ENCODE measurements at regions not wholly inside any gene's neighbourhood (a gene's known extent, or its start where the extent isn't known, plus 50 kb on each side); places are given as distances from the start of the nearest gene placed in this dataset.
"Not testable (repeated sequence)": the region's sequence is repeated elsewhere in the genome, so short reads cannot be mapped to it uniquely, and the experiment has no call there.

DNA sequence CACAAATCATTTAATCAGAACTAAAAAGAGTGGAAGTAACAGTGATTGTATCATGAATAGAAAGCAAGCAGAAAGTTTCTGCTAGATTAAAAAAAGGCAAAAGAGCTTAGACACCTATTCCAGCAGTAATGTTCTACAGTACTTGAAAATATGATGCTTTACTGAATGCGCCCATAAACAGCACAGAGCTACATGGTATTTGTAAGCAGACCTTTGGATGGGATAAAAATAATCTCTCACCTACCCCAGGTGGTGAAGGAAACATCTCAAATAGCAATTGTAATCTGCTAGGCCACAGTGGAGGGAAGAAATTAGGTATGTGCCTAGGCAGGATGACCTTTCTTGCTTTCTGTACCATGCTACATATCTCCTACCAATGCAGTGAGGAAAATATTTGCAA is 280.9 kb upstream of the PRKX start:
- DNase-seq: no peak
- TF ChIP-seq, protein P1, sequence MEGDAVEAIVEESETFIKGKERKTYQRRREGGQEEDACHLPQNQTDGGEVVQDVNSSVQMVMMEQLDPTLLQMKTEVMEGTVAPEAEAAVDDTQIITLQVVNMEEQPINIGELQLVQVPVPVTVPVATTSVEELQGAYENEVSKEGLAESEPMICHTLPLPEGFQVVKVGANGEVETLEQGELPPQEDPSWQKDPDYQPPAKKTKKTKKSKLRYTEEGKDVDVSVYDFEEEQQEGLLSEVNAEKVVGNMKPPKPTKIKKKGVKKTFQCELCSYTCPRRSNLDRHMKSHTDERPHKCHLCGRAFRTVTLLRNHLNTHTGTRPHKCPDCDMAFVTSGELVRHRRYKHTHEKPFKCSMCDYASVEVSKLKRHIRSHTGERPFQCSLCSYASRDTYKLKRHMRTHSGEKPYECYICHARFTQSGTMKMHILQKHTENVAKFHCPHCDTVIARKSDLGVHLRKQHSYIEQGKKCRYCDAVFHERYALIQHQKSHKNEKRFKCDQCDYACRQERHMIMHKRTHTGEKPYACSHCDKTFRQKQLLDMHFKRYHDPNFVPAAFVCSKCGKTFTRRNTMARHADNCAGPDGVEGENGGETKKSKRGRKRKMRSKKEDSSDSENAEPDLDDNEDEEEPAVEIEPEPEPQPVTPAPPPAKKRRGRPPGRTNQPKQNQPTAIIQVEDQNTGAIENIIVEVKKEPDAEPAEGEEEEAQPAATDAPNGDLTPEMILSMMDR (IDR thresholded peaks at IDR 0.05): no peak
- no peaks in the 10 kb centered on the region for H3K36me3 ChIP-seq
- H3K4me3 ChIP-seq: no peak overlapping the region
- intact Hi-C loops (cut with DNase I; ENCODE audit: low total_unique reads): no loop called here
- no peak overlapping the region for H3K27ac ChIP-seq
- H3K9me3 ChIP-seq: no peaks in the 10 kb centered on the region
- no peaks in the 10 kb centered on the region for H3K4me1 ChIP-seq
- H3K27me3 ChIP-seq: no peaks in the 10 kb centered on the region

DNA sequence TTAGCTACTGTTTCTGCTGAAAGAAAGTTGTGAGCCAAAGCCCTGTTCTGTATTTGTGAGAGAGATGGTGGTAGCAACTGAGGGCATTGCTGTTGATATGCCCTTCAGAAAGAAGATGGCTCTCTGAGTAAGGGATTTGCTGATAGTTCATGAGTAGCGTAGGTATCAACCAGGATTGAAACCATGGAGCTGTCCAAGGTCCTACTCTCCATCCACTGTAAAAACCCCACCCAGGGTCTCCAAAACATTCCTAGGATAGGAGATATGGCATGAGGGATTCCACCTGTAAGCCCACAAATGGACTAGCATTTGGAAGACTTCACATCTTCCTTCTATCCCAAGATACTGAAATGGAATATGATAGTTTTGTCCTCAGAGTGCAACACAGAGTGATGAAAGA is 277.1 kb upstream of the PRKX start:
- intact Hi-C loops (cut with DNase I; ENCODE audit: low total_unique reads): no loop called here
- no peaks in the 10 kb centered on the region for H3K9me3 ChIP-seq
- no peaks in the 10 kb centered on the region for H3K4me1 ChIP-seq
- H3K36me3 ChIP-seq: no peaks in the 10 kb centered on the region
- H3K27ac ChIP-seq: no peak overlapping the region
- H3K27me3 ChIP-seq: no peaks in the 10 kb centered on the region
- TF ChIP-seq, protein P1 (IDR thresholded peaks at IDR 0.05): no peak
- DNase-seq: no peak
- no peak overlapping the region for H3K4me3 ChIP-seq

DNA sequence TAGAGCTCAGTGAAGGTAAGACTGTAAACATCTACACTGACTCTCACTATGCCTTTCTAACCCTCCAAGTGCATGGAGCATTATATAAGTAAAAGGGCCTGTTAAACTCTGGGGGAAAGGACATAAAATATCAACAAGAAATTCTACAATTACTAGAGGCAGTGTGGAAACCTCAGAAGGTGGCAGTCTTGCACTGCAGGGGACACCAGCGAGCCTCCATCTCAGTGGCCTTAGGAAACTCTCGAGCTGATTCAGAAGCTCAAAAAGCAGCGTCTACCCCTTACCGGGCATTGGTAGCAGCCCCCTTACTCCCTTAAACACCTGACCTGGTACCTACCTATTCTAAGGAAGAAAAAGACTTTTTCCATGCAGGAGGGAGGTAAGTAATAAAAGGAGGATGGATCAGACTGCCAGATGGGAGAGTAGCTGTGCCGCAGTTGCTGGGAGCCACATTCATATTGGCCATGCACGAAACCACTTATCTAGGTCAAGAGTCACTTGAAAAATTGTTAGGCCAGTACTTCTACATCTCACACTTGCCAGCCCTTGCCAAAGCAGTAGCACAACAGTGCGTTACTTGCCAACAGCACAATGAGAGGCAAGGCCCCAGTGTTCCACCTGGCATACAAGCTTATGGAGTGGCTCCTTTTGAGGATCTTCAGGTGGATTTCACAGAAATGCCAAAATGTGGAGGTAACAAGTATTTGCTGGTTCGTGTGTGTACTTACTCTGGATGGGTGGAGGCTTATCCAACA is 258.8 kb upstream of the PRKX start:
- H3K4me1 ChIP-seq; H3K27ac ChIP-seq; intact Hi-C loops (cut with DNase I; ENCODE audit: low total_unique reads); H3K9me3 ChIP-seq; DNase-seq; H3K27me3 ChIP-seq; H3K36me3 ChIP-seq; H3K4me3 ChIP-seq: not testable (repeated sequence)

DNA sequence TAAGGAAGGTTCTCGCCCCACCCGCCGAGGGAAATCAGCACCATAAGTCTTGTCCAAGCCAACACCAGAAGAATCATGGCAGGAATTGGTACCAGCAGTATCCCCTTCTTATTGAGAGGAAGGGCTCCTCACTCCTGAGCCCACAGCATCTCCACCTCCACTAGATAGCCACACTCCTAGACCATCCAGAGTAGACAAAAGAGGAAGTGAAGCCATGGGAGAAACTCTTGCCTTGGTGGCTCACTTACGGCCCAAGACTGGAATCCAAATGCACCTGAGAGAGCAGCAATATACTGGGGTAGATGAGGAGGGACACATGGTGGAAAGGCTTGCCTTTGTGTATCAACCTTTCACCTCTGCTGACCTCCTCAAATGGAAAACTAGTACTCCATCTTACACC is 255.3 kb upstream of the PRKX start:
- Histone ChIP-seq H3K36me3 (no peaks in the 10 kb centered on the region), H3K9me3 (no peaks in the 10 kb centered on the region), H3K4me3 (no peak overlapping the region), H3K4me1 (no peaks in the 10 kb centered on the region), H3K27me3 (no peaks in the 10 kb centered on the region), H3K27ac (no peak overlapping the region)
- DNase-seq: no peak
- TF ChIP-seq, protein P1 (IDR thresholded peaks at IDR 0.05): no peak
- intact Hi-C loops (cut with DNase I; ENCODE audit: low total_unique reads): no loop called here

DNA sequence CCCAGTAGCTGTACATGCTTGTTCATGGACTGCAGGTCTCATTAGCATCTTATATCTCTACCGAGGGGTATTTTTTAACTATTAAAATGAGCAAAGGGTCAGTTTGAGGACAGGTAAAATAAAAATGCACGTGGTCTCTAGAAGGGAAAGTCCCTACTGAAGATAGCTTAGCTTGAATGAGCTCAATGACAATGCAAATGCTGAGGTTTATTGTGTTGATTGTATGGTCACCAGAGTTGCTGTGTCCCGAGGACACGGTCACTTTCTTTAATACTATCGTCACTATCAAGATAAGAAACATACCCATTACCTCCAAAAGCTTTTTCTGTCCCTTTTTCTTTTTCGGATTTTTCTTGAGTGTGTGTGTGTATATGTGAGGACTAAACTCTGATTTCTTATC is 250.5 kb upstream of the PRKX start:
- Histone ChIP-seq H3K9me3 (no peaks in the 10 kb centered on the region), H3K4me1 (peaks cover 0 to 5% (median 0%) of the 10 kb centered on the region in 4 donors), H3K4me3 (no peak overlapping the region), H3K27me3 (no peaks in the 10 kb centered on the region), H3K36me3 (no peaks in the 10 kb centered on the region), H3K27ac (no peak overlapping the region)
- intact Hi-C loops (cut with DNase I; ENCODE audit: low total_unique reads): no loop called here
- no peak for DNase-seq
- TF ChIP-seq, protein P1 (IDR thresholded peaks at IDR 0.05): no peak

DNA sequence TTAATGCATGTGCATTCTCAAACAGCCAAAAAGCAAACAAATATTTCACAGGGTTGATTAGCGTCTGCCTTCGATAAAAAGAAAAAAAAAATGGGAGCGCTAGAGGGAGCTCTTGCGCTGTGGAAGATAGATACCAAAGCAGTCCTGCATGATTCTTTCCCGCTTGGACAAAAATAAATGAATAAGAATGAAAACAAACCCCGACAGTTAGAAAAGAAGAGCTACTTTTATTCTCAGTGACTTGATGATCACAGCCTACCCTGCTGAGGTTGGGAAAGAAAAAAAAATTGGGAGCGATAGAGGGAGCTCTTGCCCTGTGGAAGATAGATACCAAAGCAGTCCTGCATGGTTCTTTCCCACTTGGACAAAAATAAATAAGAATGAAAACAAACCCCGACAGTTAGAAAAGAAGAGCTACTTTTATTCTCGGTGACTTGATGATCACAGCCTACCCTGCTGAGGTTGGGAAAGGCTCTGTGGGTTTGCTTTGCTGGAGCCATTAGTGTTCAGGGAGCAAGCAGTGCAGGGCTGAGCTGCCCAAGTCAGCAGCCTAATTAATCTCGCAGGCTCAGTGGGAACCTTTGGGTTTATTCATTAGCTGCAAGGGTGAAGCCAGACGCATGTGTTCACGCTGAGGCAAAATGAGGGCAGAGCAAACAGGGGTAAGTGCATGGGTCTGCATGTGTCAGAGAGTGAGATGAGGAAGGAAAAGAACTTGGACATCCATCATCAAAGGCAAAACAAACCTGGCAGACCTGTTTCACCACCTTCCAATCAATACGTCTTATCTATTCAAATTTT is 249.3 kb upstream of the PRKX start:
- H3K27me3 ChIP-seq: no peaks in the 10 kb centered on the region
- TF ChIP-seq, protein P1 (IDR thresholded peaks at IDR 0.05): peak in 1 of 2 experiments; percentile 16
- no peak for DNase-seq
- H3K9me3 ChIP-seq: no peaks in the 10 kb centered on the region
- H3K4me3 ChIP-seq: no peak overlapping the region
- H3K4me1 ChIP-seq: peaks cover 0 to 5% (median 0%) of the 10 kb centered on the region in 4 donors
- no peak overlapping the region for H3K27ac ChIP-seq
- intact Hi-C loops (cut with DNase I; ENCODE audit: low total_unique reads): no loop called here
- H3K36me3 ChIP-seq: no peaks in the 10 kb centered on the region

Data from tibial artery (tissue), 4 donors.